ENCODE measurements at regions not wholly inside any gene's neighbourhood (a gene's known extent, or its start where the extent isn't known, plus 50 kb on each side); places are given as distances from the start of the nearest gene placed in this dataset.
"Not testable (repeated sequence)": the region's sequence is repeated elsewhere in the genome, so short reads cannot be mapped to it uniquely, and the experiment has no call there.

GRCh38 chrX:56402207-56402606, 161.2 kb upstream of the UBQLN2 start:
- H3K27ac ChIP-seq (ENCODE audit: low read depth, low read length, poor library complexity, severe bottlenecking): no peak overlapping the region
- H3K4me1 ChIP-seq (ENCODE audit: insufficient read depth, low read length, severe bottlenecking): no peaks in the 10 kb centered on the region
- H3K36me3 ChIP-seq (ENCODE audit: insufficient read depth, low read length): no peaks in the 10 kb centered on the region
- TF ChIP-seq EZH2 (IDR thresholded peaks at IDR 0.05; ENCODE audit: borderline replicate concordance, low read length) (no peak), CTCF (IDR thresholded peaks at IDR 0.05; ENCODE audit: low read length) (no peak)
- no peak overlapping the region for H2AFZ ChIP-seq (ENCODE audit: low read length)
- H3K9me2 ChIP-seq (ENCODE audit: low read depth, low read length): no peaks in the 10 kb centered on the region
- H3K4me2 ChIP-seq (ENCODE audit: low read length): no peak overlapping the region
- H3K9me3 ChIP-seq (ENCODE audit: low read length): no peaks in the 10 kb centered on the region
- no peaks in the 10 kb centered on the region for H3K79me2 ChIP-seq (ENCODE audit: insufficient read depth, low read length)
- H3K4me3 ChIP-seq (ENCODE audit: low read depth, low read length, poor library complexity, severe bottlenecking): no peak overlapping the region
- no peak overlapping the region for H3K9ac ChIP-seq (ENCODE audit: low read length)
- no peaks in the 10 kb centered on the region for H3K27me3 ChIP-seq (ENCODE audit: insufficient read depth, low read length)
- H4K20me1 ChIP-seq (ENCODE audit: insufficient read depth, low read length): no peaks in the 10 kb centered on the region
- H3F3A ChIP-seq (ENCODE audit: insufficient read depth, low read length): no peaks in the 10 kb centered on the region

DNA sequence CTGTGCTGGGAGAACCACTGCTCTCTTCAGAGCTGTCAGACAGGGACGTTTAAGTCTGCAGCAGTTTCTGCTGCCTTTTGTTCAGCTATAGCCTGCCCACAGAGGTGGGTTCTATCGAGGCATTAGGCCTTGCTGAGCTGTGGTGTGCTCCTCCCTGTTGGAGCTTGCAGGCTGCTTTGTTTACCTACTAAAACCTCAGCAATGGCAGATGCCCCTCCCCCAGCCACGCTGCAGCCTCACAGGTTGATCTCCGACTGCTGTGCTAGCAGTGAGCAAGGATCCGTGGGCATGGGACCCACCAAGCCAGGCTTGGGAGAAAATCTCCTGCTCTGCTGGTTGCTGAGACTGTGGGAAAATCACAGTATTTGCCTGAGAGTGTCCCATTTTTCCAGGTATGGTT, 133.8 kb upstream of the UBQLN2 start:
- Histone ChIP-seq H3K27ac (ENCODE audit: low read depth, low read length, poor library complexity, severe bottlenecking) (no peak overlapping the region), H3K9ac (ENCODE audit: low read length) (no peak overlapping the region), H3K4me3 (ENCODE audit: low read depth, low read length, poor library complexity, severe bottlenecking) (no peak overlapping the region), H4K20me1 (ENCODE audit: insufficient read depth, low read length) (no peaks in the 10 kb centered on the region), H3K9me3 (ENCODE audit: low read length) (no peaks in the 10 kb centered on the region), H3K4me1 (ENCODE audit: insufficient read depth, low read length, severe bottlenecking) (no peaks in the 10 kb centered on the region), H3K9me2 (ENCODE audit: low read depth, low read length) (no peaks in the 10 kb centered on the region), H3K36me3 (ENCODE audit: insufficient read depth, low read length) (no peaks in the 10 kb centered on the region), H3K79me2 (ENCODE audit: insufficient read depth, low read length) (no peaks in the 10 kb centered on the region), H3F3A (ENCODE audit: insufficient read depth, low read length) (no peaks in the 10 kb centered on the region), H2AFZ (ENCODE audit: low read length) (no peak overlapping the region), H3K4me2 (ENCODE audit: low read length) (no peak overlapping the region), H3K27me3 (ENCODE audit: insufficient read depth, low read length) (no peaks in the 10 kb centered on the region)
- TF ChIP-seq CTCF (IDR thresholded peaks at IDR 0.05; ENCODE audit: low read length) (no peak), EZH2 (IDR thresholded peaks at IDR 0.05; ENCODE audit: borderline replicate concordance, low read length) (no peak)

- not testable (repeated sequence) for H3K27me3 ChIP-seq (ENCODE audit: insufficient read depth, low read length); H3K9me2 ChIP-seq (ENCODE audit: low read depth, low read length); H2AFZ ChIP-seq (ENCODE audit: low read length); H4K20me1 ChIP-seq (ENCODE audit: insufficient read depth, low read length); H3K9ac ChIP-seq (ENCODE audit: low read length); H3K4me2 ChIP-seq (ENCODE audit: low read length); H3K4me3 ChIP-seq (ENCODE audit: low read depth, low read length, poor library complexity, severe bottlenecking); H3K9me3 ChIP-seq (ENCODE audit: low read length); H3K79me2 ChIP-seq (ENCODE audit: insufficient read depth, low read length); H3K27ac ChIP-seq (ENCODE audit: low read depth, low read length, poor library complexity, severe bottlenecking); H3F3A ChIP-seq (ENCODE audit: insufficient read depth, low read length); H3K4me1 ChIP-seq (ENCODE audit: insufficient read depth, low read length, severe bottlenecking); H3K36me3 ChIP-seq (ENCODE audit: insufficient read depth, low read length)
Measured at GRCh38 chrX:56451981-56452380, 111.4 kb upstream of the UBQLN2 start.

DNA sequence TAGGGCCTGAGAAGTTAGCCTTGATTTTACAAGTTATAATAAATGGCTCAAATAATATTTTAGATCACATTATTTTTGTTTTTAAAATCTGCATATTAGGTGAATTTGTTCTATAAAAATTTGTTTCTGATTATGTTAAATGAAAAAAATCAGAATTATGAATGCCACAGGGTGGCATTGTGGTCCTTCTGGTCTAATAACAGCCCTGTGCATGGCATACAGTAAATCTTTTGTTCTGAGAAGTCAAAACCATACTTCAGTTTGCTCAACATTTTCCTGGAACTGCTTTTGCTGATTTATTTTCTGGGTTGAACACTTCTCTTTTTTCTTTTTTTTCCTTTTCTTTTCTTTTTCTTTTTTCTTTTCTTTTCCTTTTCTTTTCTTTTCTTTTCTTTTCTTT, 101.0 kb upstream of the UBQLN2 start:
- H3K9me2 ChIP-seq (ENCODE audit: low read depth, low read length): no peaks in the 10 kb centered on the region
- H3K9me3 ChIP-seq (ENCODE audit: low read length): no peaks in the 10 kb centered on the region
- H3K27ac ChIP-seq (ENCODE audit: low read depth, low read length, poor library complexity, severe bottlenecking): no peak overlapping the region
- no peaks in the 10 kb centered on the region for H3K79me2 ChIP-seq (ENCODE audit: insufficient read depth, low read length)
- no peaks in the 10 kb centered on the region for H4K20me1 ChIP-seq (ENCODE audit: insufficient read depth, low read length)
- H2AFZ ChIP-seq (ENCODE audit: low read length): no peak overlapping the region
- no peak overlapping the region for H3K4me3 ChIP-seq (ENCODE audit: low read depth, low read length, poor library complexity, severe bottlenecking)
- no peak overlapping the region for H3K9ac ChIP-seq (ENCODE audit: low read length)
- H3F3A ChIP-seq (ENCODE audit: insufficient read depth, low read length): no peaks in the 10 kb centered on the region
- H3K36me3 ChIP-seq (ENCODE audit: insufficient read depth, low read length): no peaks in the 10 kb centered on the region
- H3K27me3 ChIP-seq (ENCODE audit: insufficient read depth, low read length): no peaks in the 10 kb centered on the region
- H3K4me1 ChIP-seq (ENCODE audit: insufficient read depth, low read length, severe bottlenecking): no peaks in the 10 kb centered on the region
- TF ChIP-seq CTCF (IDR thresholded peaks at IDR 0.05; ENCODE audit: low read length) (no peak), EZH2 (IDR thresholded peaks at IDR 0.05; ENCODE audit: borderline replicate concordance, low read length) (no peak)
- H3K4me2 ChIP-seq (ENCODE audit: low read length): no peak overlapping the region

Data from OCI-LY1 (cell line).